ENCODE measurements at regions not wholly inside any gene's neighbourhood (a gene's known extent, or its start where the extent isn't known, plus 50 kb on each side); places are given as distances from the start of the nearest gene placed in this dataset.

GRCh38 chr5:8961956-8962355 lies 583.9 kb downstream of the SEMA5A start:
- no peak for DNase-seq
- in situ Hi-C loops (cut with HindIII; ENCODE audit: low pct_ligation_motif_present, low pct_unique_long_range_greater_than_20kb, low sequenced_read_pairs), result no loop called here

- no peak for DNase-seq
- in situ Hi-C loops (cut with HindIII; ENCODE audit: low pct_ligation_motif_present, low pct_unique_long_range_greater_than_20kb, low sequenced_read_pairs), result no loop called here
Measured at GRCh38 chr5:8981016-8981415, 564.9 kb downstream of the SEMA5A start.

DNA sequence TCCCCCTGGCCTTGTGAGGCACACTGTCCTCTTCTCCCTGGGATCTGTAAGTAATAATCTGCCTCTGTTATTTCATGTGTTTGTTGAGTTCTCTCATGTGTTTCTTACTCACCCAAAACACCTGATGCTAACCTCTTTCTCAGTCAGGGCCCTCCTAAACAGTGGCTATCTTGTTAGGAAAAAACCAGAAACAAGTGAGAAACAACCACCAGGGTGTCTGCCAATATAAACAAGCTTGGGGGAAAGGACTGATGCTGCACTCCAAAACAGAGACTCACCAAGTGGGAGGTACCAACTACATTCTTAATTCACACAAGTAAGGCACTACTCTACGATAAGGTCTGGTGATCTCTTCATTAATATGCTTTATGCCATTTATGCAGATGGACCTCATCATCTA lies 564.4 kb downstream of the SEMA5A start:
- DNase-seq, result no peak
- in situ Hi-C loops (cut with HindIII; ENCODE audit: low pct_ligation_motif_present, low pct_unique_long_range_greater_than_20kb, low sequenced_read_pairs), result no loop called here

DNA sequence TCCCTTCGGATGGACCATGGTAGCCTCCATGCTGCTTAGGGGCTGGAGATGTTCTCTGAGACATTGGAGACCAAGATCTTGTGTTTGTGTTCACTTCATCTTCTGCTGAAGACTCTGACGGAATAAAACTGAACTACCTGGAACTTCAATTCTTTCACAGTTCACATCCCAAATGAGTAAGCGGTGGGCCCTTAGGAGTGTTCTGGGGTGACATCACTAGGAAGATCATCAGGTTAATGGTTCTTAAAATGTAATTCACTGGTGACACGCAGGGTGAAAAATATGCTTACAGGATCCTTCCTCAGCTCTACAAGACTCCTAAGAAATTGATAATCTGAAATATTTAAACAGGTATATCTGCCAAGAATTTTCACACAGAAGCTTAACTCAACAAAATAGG lies 561.5 kb downstream of the SEMA5A start:
- DNase-seq, result no peak
- in situ Hi-C loops (cut with HindIII; ENCODE audit: low pct_ligation_motif_present, low pct_unique_long_range_greater_than_20kb, low sequenced_read_pairs), result no loop called here

All from ACHN (cell line).